Spinal cord (tissue), 9 donors: ENCODE measurements at regions not wholly inside any gene's neighbourhood (a gene's known extent, or its start where the extent isn't known, plus 50 kb on each side); places are given as distances from the start of the nearest gene placed in this dataset.

ENCODE experiments used
- DNase-seq, 6 donors: peaks; one replicate each; pipeline versions ENCODE4 v3.0.0 to v3.0.0-alpha.2; 2013 to 2015; ENCODE audit warnings: low spot score in 6 of 6, low read depth in 4 of 6
- H3K27ac ChIP-seq: one replicate; pipeline ENCODE4 v1.5.1; 2013; ENCODE audit warnings: low read depth, low read length, control low read depth
- H3K27me3 ChIP-seq: one replicate; pipeline ENCODE4 v1.6.1; 2013; ENCODE audit warnings: low read length; ENCODE audit not compliant: control insufficient read depth, insufficient read depth
- H3K36me3 ChIP-seq: one replicate; pipeline ENCODE4 v1.6.1; 2013; ENCODE audit warnings: low read length; ENCODE audit not compliant: control insufficient read depth, insufficient read depth
- H3K4me1 ChIP-seq: one replicate; pipeline ENCODE4 v1.6.1; 2013; ENCODE audit warnings: low read length; ENCODE audit not compliant: control insufficient read depth, insufficient read depth
- H3K4me3 ChIP-seq: one replicate; pipeline ENCODE4 v1.5.1; 2013; ENCODE audit warnings: low read depth, low read length, control low read depth
- H3K9me3 ChIP-seq: one replicate; pipeline ENCODE4 v1.6.1; 2013; ENCODE audit warnings: low read length; ENCODE audit not compliant: control insufficient read depth, insufficient read depth
- WGBS: methylation state at CpG from one replicate; pipeline ENCODE4 v1.1.5; 2013; ENCODE audit warnings: missing lambda C conversion rate; ENCODE audit not compliant: insufficient coverage; 5-methylcytosine and 5-hydroxymethylcytosine counted together
- donor health status: healthy.

GRCh38 chr13:74444161-74444571 is 310.0 kb upstream of the KLF12 start:
- DNase-seq = peak in 1 of 6 donors; percentile 47
- H3K9me3 ChIP-seq = peaks cover 7% of the 10 kb centered on the region
- no peaks in the 10 kb centered on the region for H3K36me3 ChIP-seq
- WGBS = no CpG with 5 or more reads among the region's 6 CpGs
- H3K27me3 ChIP-seq = no peaks in the 10 kb centered on the region
- no peak overlapping the region for H3K27ac ChIP-seq
- no peak overlapping the region for H3K4me3 ChIP-seq
- no peaks in the 10 kb centered on the region for H3K4me1 ChIP-seq

- Histone ChIP-seq H3K4me3 (no peak overlapping the region), H3K27me3 (no peaks in the 10 kb centered on the region), H3K4me1 (no peaks in the 10 kb centered on the region), H3K36me3 (no peaks in the 10 kb centered on the region), H3K27ac (no peak overlapping the region), H3K9me3 (peaks cover 7% of the 10 kb centered on the region)
- WGBS = 20% methylated on average over 1 of the region's 1 CpG
- DNase-seq = peak in 2 of 6 donors; percentile 12 to 23
Measured at GRCh38 chr13:74443631-74444030, 309.4 kb upstream of the KLF12 start.

GRCh38 chr13:74442751-74443150 is 308.5 kb upstream of the KLF12 start:
- no peaks in the 10 kb centered on the region for H3K4me1 ChIP-seq
- no peak overlapping the region for H3K4me3 ChIP-seq
- DNase-seq = no peak
- no peak overlapping the region for H3K27ac ChIP-seq
- peaks cover 7% of the 10 kb centered on the region for H3K9me3 ChIP-seq
- no peaks in the 10 kb centered on the region for H3K36me3 ChIP-seq
- H3K27me3 ChIP-seq = no peaks in the 10 kb centered on the region
- WGBS = 100% methylated on average over 1 of the region's 5 CpGs

GRCh38 chr13:74438901-74439300 is 304.7 kb upstream of the KLF12 start:
- Histone ChIP-seq H3K9me3 (peaks cover 7% of the 10 kb centered on the region), H3K4me1 (no peaks in the 10 kb centered on the region), H3K27me3 (no peaks in the 10 kb centered on the region), H3K36me3 (no peaks in the 10 kb centered on the region), H3K4me3 (no peak overlapping the region), H3K27ac (no peak overlapping the region)
- peak in 3 of 6 donors; percentile 7 to 81 (median 56) for DNase-seq
- WGBS = no CpG with 5 or more reads among the region's 3 CpGs

- Histone ChIP-seq H3K36me3 (no peaks in the 10 kb centered on the region), H3K27me3 (no peaks in the 10 kb centered on the region), H3K9me3 (no peaks in the 10 kb centered on the region), H3K4me3 (no peak overlapping the region), H3K4me1 (no peaks in the 10 kb centered on the region), H3K27ac (no peak overlapping the region)
- WGBS = no CpG with 5 or more reads among the region's 2 CpGs
- DNase-seq = no peak
Measured at GRCh38 chr13:74434782-74435181, 300.6 kb upstream of the KLF12 start.

GRCh38 chr13:74424455-74424854 is 290.3 kb upstream of the KLF12 start:
- DNase-seq = no peak
- Histone ChIP-seq H3K27ac (no peak overlapping the region), H3K9me3 (no peaks in the 10 kb centered on the region), H3K4me3 (no peak overlapping the region), H3K36me3 (no peaks in the 10 kb centered on the region), H3K27me3 (no peaks in the 10 kb centered on the region), H3K4me1 (no peaks in the 10 kb centered on the region)
- 100% methylated on average over 1 of the region's 3 CpGs for WGBS

GRCh38 chr13:74423434-74423833 is 289.2 kb upstream of the KLF12 start:
- no peaks in the 10 kb centered on the region for H3K9me3 ChIP-seq

GRCh38 chr13:74414458-74414857 is 280.3 kb upstream of the KLF12 start:
- DNase-seq = no peak
- Histone ChIP-seq H3K36me3 (peaks cover 2% of the 10 kb centered on the region), H3K9me3 (peaks cover 3% of the 10 kb centered on the region), H3K27me3 (no peaks in the 10 kb centered on the region), H3K4me1 (no peaks in the 10 kb centered on the region), H3K27ac (no peak overlapping the region), H3K4me3 (no peak overlapping the region)
- 75% methylated on average over 5 of the region's 6 CpGs for WGBS

More at GRCh38 chr13:74423434-74423833, 289.2 kb upstream of the KLF12 start:
- no peak for DNase-seq
- H3K4me1 ChIP-seq = no peaks in the 10 kb centered on the region
- H3K36me3 ChIP-seq = no peaks in the 10 kb centered on the region
- H3K27ac ChIP-seq = no peak overlapping the region
- no peak overlapping the region for H3K4me3 ChIP-seq
- WGBS = 60% methylated on average over 2 of the region's 3 CpGs
- no peaks in the 10 kb centered on the region for H3K27me3 ChIP-seq

GRCh38 chr13:74413482-74413881 is 279.3 kb upstream of the KLF12 start:
- no peaks in the 10 kb centered on the region for H3K4me1 ChIP-seq
- H3K27me3 ChIP-seq = no peaks in the 10 kb centered on the region
- H3K9me3 ChIP-seq = peaks cover 3% of the 10 kb centered on the region
- no peak overlapping the region for H3K4me3 ChIP-seq
- H3K27ac ChIP-seq = no peak overlapping the region
- peaks cover 2% of the 10 kb centered on the region for H3K36me3 ChIP-seq
- no peak for DNase-seq
- 96% methylated on average over 8 of the region's 8 CpGs for WGBS

GRCh38 chr13:74409551-74409950 is 275.3 kb upstream of the KLF12 start:
- Histone ChIP-seq H3K4me3 (no peak overlapping the region), H3K27ac (no peak overlapping the region), H3K27me3 (no peaks in the 10 kb centered on the region), H3K9me3 (peaks cover 3% of the 10 kb centered on the region), H3K4me1 (no peaks in the 10 kb centered on the region), H3K36me3 (peaks cover 2% of the 10 kb centered on the region)
- WGBS = 50% methylated on average over 2 of the region's 5 CpGs
- DNase-seq = no peak
